ENCODE measurements at regions not wholly inside any gene's neighbourhood (a gene's known extent, or its start where the extent isn't known, plus 50 kb on each side); places are given as distances from the start of the nearest gene placed in this dataset.

DNA sequence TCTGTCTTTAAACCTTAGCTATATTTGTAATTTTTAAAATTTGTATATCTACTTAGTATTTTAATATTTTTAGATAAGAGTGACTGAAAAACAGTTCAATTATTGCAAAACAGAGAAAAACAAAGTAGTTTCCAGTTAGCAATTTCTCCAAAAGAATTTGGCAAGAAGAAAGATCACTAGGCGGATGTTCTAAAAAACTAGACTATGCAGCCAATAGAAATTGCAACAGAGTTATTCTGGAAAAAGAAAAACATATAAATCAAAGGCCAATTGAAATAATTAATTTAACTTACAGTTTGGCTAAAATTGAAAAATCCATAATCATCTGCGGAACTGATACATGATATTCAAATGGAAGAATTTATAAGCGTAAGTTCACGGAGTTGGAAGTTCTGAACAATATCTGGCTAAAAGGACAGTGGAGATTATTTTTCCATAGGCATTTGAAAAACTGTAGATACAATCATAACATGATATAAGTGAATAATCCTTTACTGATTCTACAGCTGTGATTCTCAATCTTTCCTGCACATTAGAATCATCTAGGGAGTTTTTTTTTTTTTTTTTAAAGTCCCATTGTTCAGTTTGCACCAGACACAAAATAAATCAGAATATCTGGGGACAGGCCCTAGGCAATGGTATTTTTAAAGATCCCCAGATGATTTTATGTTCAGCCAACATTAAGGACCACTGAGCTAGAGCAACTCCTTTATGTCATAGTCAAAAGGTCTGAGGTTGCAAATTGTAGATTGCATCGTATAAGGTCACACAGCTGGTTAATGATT lies 605.1 kb upstream of the DAB2 start:
- no peak overlapping the region for H2AK5ac ChIP-seq (ENCODE audit: insufficient read length, low read length)
- H3K14ac ChIP-seq (ENCODE audit: insufficient read depth, low read length): no peak overlapping the region
- H3K79me2 ChIP-seq (ENCODE audit: insufficient read depth, low read length): no peaks in the 10 kb centered on the region
- no peaks in the 10 kb centered on the region for H4K20me1 ChIP-seq (ENCODE audit: control insufficient read depth, insufficient read depth, insufficient read length)
- no peak overlapping the region for H3K4me3 Mint-ChIP-seq
- no peak overlapping the region for H3K56ac ChIP-seq (ENCODE audit: insufficient read length, low read depth, low read length)
- no peaks in the 10 kb centered on the region for H3K4me1 Mint-ChIP-seq
- no peak overlapping the region for H2BK20ac ChIP-seq (ENCODE audit: low read depth, low read length, poor library complexity, severe bottlenecking)
- no peaks in the 10 kb centered on the region for H3K9me3 ChIP-seq (ENCODE audit: control insufficient read depth, low read depth, low read length)
- no peaks in the 10 kb centered on the region for H3K27me3 ChIP-seq (ENCODE audit: insufficient read depth, low read length)
- H4K91ac ChIP-seq (ENCODE audit: insufficient read length, low read depth, low read length): no peak overlapping the region
- no peak overlapping the region for H3K9ac ChIP-seq (ENCODE audit: extremely low read depth, insufficient read length, low read length)
- no peak overlapping the region for H2BK15ac ChIP-seq (ENCODE audit: low read depth, low read length)
- H3K27ac ChIP-seq (ENCODE audit: insufficient read length, low read depth, low read length): no peak overlapping the region
- no peaks in the 10 kb centered on the region for H3K36me3 Mint-ChIP-seq (ENCODE audit: insufficient read depth in 1 of 3, low read depth in 3 of 3)
- no peak overlapping the region for H2BK120ac ChIP-seq (ENCODE audit: low read depth, low read length, poor library complexity, severe bottlenecking)
- H2BK12ac ChIP-seq (ENCODE audit: insufficient read length, low read depth, low read length): no peak overlapping the region
- no peak overlapping the region for H4K8ac ChIP-seq (replicated peaks; ENCODE audit: insufficient read length, low read depth, low read length)
- H3K9me3 Mint-ChIP-seq: no peaks in the 10 kb centered on the region
- WGBS (ENCODE audit: extremely low coverage, insufficient read length, low lambda C conversion rate): no CpG with 5 or more reads among the region's 5 CpGs
- no peak overlapping the region for H4K5ac ChIP-seq (ENCODE audit: insufficient read length, low read depth, low read length)
- H3K4ac ChIP-seq (ENCODE audit: low read depth, low read length): no peak overlapping the region
- no peak overlapping the region for H2AFZ ChIP-seq (ENCODE audit: low read length)
- no peaks in the 10 kb centered on the region for H3K23me2 ChIP-seq (ENCODE audit: insufficient read length, low read depth, low read length, poor library complexity, severe bottlenecking)
- H3K18ac ChIP-seq (ENCODE audit: insufficient read length, low read depth, low read length): no peak overlapping the region
- no peak for DNase-seq
- no peak overlapping the region for H3K27ac Mint-ChIP-seq
- H3K23ac ChIP-seq (ENCODE audit: insufficient read length, low read depth, low read length): no peak overlapping the region
- no peak overlapping the region for H3K4me2 ChIP-seq (ENCODE audit: insufficient read depth, insufficient read length, low read length)
- TF ChIP-seq, protein P1, sequence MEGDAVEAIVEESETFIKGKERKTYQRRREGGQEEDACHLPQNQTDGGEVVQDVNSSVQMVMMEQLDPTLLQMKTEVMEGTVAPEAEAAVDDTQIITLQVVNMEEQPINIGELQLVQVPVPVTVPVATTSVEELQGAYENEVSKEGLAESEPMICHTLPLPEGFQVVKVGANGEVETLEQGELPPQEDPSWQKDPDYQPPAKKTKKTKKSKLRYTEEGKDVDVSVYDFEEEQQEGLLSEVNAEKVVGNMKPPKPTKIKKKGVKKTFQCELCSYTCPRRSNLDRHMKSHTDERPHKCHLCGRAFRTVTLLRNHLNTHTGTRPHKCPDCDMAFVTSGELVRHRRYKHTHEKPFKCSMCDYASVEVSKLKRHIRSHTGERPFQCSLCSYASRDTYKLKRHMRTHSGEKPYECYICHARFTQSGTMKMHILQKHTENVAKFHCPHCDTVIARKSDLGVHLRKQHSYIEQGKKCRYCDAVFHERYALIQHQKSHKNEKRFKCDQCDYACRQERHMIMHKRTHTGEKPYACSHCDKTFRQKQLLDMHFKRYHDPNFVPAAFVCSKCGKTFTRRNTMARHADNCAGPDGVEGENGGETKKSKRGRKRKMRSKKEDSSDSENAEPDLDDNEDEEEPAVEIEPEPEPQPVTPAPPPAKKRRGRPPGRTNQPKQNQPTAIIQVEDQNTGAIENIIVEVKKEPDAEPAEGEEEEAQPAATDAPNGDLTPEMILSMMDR (conservative IDR thresholded peaks at IDR 0.05): no peak
- no peaks in the 10 kb centered on the region for H3K4me1 ChIP-seq (ENCODE audit: insufficient read depth, low read length)
- H3T11ph ChIP-seq (ENCODE audit: low read length): no peak overlapping the region
- no peak overlapping the region for H2BK5ac ChIP-seq (ENCODE audit: insufficient read length, low read length)
- H3K27me3 Mint-ChIP-seq (ENCODE audit: low read depth): no peaks in the 10 kb centered on the region; the same call in 1 of the 2 replicates
- H3K79me1 ChIP-seq (ENCODE audit: insufficient read depth, low read depth, low read length, poor library complexity, severe bottlenecking): no peaks in the 10 kb centered on the region

Data from H9 (cell line).